PFSK-1 (cell line): ENCODE measurements at regions not wholly inside any gene's neighbourhood (a gene's known extent, or its start where the extent isn't known, plus 50 kb on each side); places are given as distances from the start of the nearest gene placed in this dataset.

Experiments used
- FOXP2 ChIP-seq: optimal IDR thresholded peaks from 2 replicates; pipeline ENCODE3; 2011; ENCODE audit warnings: borderline replicate concordance, control low read depth, inconsistent platforms; ENCODE audit not compliant: insufficient read depth; ENCODE audit errors: extremely low read length, extremely low read depth
- POLR2AphosphoS5 ChIP-seq: IDR thresholded peaks from 2 replicates; pipeline ENCODE4 v1.6.1; 2012; ENCODE audit warnings: low read depth, mild to moderate bottlenecking, control low read depth, low read length, moderate library complexity
- SIN3A ChIP-seq: IDR thresholded peaks from 2 replicates; pipeline ENCODE4 v1.6.1; 2012; ENCODE audit warnings: mild to moderate bottlenecking, low read length, moderate library complexity, borderline replicate concordance; ENCODE audit not compliant: insufficient read depth

GRCh38 chr7:120190109-120190508 is 82.9 kb upstream of the KCND2 start:
- TF ChIP-seq FOXP2: no peak
- no peak for TF ChIP-seq POLR2AphosphoS5
- no peak for TF ChIP-seq SIN3A
